IMR-90 (cell line): ENCODE measurements at regions not wholly inside any gene's neighbourhood (a gene's known extent, or its start where the extent isn't known, plus 50 kb on each side); places are given as distances from the start of the nearest gene placed in this dataset.
A peak's percentile ranks its signal among the peaks of the same experiment; 100 is the strongest.

Experiments
- ATAC-seq: fragments of 200-7000 bp; cut with Tn5 transposase; 2 replicates; pipeline ENCODE4 v1.9.1; 2020; ENCODE audit warnings: low read depth, mild to moderate bottlenecking, moderate library complexity
- BruUV-seq: library from RNA; stranded (reverse); fragments of 400-500 nt; replicated peaks from 2 replicates; lab custom pipeline; 2021; lab: Mats Ljungman, UMichigan
- CTCF ChIA-PET: fragments of 300-600 bp; formaldehyde crosslinking; extraction: SDS; loops from one replicate; lab custom pipeline; 2021; ENCODE audit warnings: antibody characterized with exemption; lab: Yijun Ruan, JAX
- POLR2A ChIA-PET: fragments of 300-600 bp; sonication (Branson Sonifier 250); formaldehyde crosslinking; loops from one replicate; lab custom pipeline; 2022; ENCODE audit warnings: antibody characterized with exemption; ENCODE audit not compliant: unreplicated experiment; lab: Charles Lee
- DNase-seq: peaks from one replicate; pipeline ENCODE4 v3.0.0; 2013
- H2AFZ ChIP-seq: replicated peaks from 2 replicates; pipeline ENCODE3; 2013; ENCODE audit warnings: low read length, mild to moderate bottlenecking; ENCODE audit not compliant: poor library complexity
- H2AK5ac ChIP-seq: 2 replicates; pipeline ENCODE4 v1.6.1; 2013; ENCODE audit warnings: low read depth, low read length, inconsistent platforms
- H2AK9ac ChIP-seq: replicated peaks from 2 replicates; pipeline ENCODE3; 2013; ENCODE audit warnings: mild to moderate bottlenecking, low read depth, low read length, moderate library complexity; ENCODE audit not compliant: poor library complexity
- H2BK120ac ChIP-seq: 2 replicates; pipeline ENCODE4 v1.6.1; 2013; ENCODE audit warnings: low read depth, low read length, inconsistent platforms
- H2BK15ac ChIP-seq: 3 replicates; pipeline ENCODE4 v1.6.1; 2013; ENCODE audit warnings: low read depth, low read length, inconsistent platforms
- H2BK20ac ChIP-seq: 2 replicates; pipeline ENCODE4 v1.6.1; 2013; ENCODE audit warnings: low read depth, mild to moderate bottlenecking, inconsistent platforms, low read length, moderate library complexity
- H2BK5ac ChIP-seq: 2 replicates; pipeline ENCODE4 v1.6.1; 2013; ENCODE audit warnings: mild to moderate bottlenecking, low read depth, low read length, inconsistent platforms; ENCODE audit not compliant: poor library complexity, severe bottlenecking
- H3K14ac ChIP-seq: replicated peaks from 2 replicates; pipeline ENCODE4 v1.6.1; 2013; ENCODE audit warnings: low read depth, low read length, inconsistent platforms
- H3K18ac ChIP-seq: 2 replicates; pipeline ENCODE4 v1.6.1; 2013; ENCODE audit warnings: low read depth, low read length, control low read depth
- H3K23ac ChIP-seq: 2 replicates; pipeline ENCODE4 v1.6.1; 2013; ENCODE audit warnings: low read depth, low read length, inconsistent platforms
- H3K27ac ChIP-seq: 2 replicates; pipeline ENCODE4 v1.5.1; 2013; ENCODE audit warnings: mild to moderate bottlenecking, control low read depth, low read length; ENCODE audit not compliant: insufficient read depth
- H3K27me3 ChIP-seq: 2 replicates; pipeline ENCODE4 v1.6.1; 2013; ENCODE audit warnings: low read length; ENCODE audit not compliant: control insufficient read depth, insufficient read depth
- H3K36me3 ChIP-seq: 2 replicates; pipeline ENCODE4 v1.6.1; 2013; ENCODE audit warnings: low read length, mixed read lengths; ENCODE audit not compliant: control insufficient read depth, insufficient read depth
- H3K4ac ChIP-seq: 2 replicates; pipeline ENCODE4 v1.6.1; 2013; ENCODE audit warnings: low read depth, low read length, inconsistent platforms
- H3K4me1 ChIP-seq: 2 replicates; pipeline ENCODE4 v1.6.1; 2013; ENCODE audit warnings: low read length, mixed read lengths; ENCODE audit not compliant: control insufficient read depth, insufficient read depth
- H3K4me2 ChIP-seq: 2 replicates; pipeline ENCODE4 v1.6.1; 2013; ENCODE audit warnings: low read depth, mild to moderate bottlenecking, control low read depth, low read length, moderate library complexity
- H3K4me3 ChIP-seq: 2 replicates; pipeline ENCODE4 v1.5.1; 2013; ENCODE audit warnings: low read depth, mild to moderate bottlenecking, control low read depth, low read length, moderate library complexity; ENCODE audit not compliant: insufficient read depth
- H3K56ac ChIP-seq: 2 replicates; pipeline ENCODE4 v1.6.1; 2013; ENCODE audit warnings: low read length, inconsistent platforms; ENCODE audit not compliant: insufficient read depth; ENCODE audit errors: extremely low read depth
- H3K79me1 ChIP-seq, 2 experiments: 2 replicates each; pipeline ENCODE4 v1.6.1; 2013; ENCODE audit warnings: low read length in 2 of 2, inconsistent platforms in 1 of 2, low read depth in 1 of 2
- H3K9ac ChIP-seq: 2 replicates; pipeline ENCODE4 v1.6.1; 2013; ENCODE audit warnings: low read depth, low read length, control low read depth
- H3K9me1 ChIP-seq: 2 replicates; pipeline ENCODE4 v1.6.1; 2013; ENCODE audit warnings: low read length, inconsistent platforms; ENCODE audit not compliant: insufficient read depth
- H3K9me3 ChIP-seq: 2 replicates; pipeline ENCODE4 v1.6.1; 2013; ENCODE audit warnings: low read length; ENCODE audit not compliant: control insufficient read depth, insufficient read depth
- H4K20me1 ChIP-seq: 2 replicates; pipeline ENCODE4 v1.6.1; 2013; ENCODE audit warnings: low read length, inconsistent platforms; ENCODE audit not compliant: insufficient read depth
- H4K5ac ChIP-seq: 2 replicates; pipeline ENCODE4 v1.6.1; 2013; ENCODE audit warnings: mild to moderate bottlenecking, low read depth, low read length, control low read depth
- H4K8ac ChIP-seq, 2 experiments: 2 replicates each; pipeline ENCODE4 v1.6.1; 2013; ENCODE audit warnings: low read depth in 2 of 2, low read length in 2 of 2, control low read depth in 1 of 2, inconsistent platforms in 1 of 2
- H4K91ac ChIP-seq: 2 replicates; pipeline ENCODE4 v1.6.1; 2013; ENCODE audit warnings: low read depth, low read length, inconsistent platforms; ENCODE audit not compliant: insufficient read depth
- BHLHE40 ChIP-seq: fragments of 150-350 bp; IDR thresholded peaks from 2 replicates; pipeline ENCODE4 v1.6.1; 2016; ENCODE audit warnings: mild to moderate bottlenecking, low read depth, low read length
- CEBPB ChIP-seq: IDR thresholded peaks from 2 replicates; pipeline ENCODE4 v1.6.1; 2012; ENCODE audit warnings: low read depth, low read length, improper control_type of control experiment
- CHD1 ChIP-seq: IDR thresholded peaks from 2 replicates; pipeline ENCODE4 v1.6.1; 2012; ENCODE audit warnings: low read depth, low read length, improper control_type of control experiment
- CTCF ChIP-seq: conservative IDR thresholded peaks from 2 replicates; pipeline ENCODE4 v1.5.1; 2012; ENCODE audit warnings: mild to moderate bottlenecking, low read depth, low read length, improper control_type of control experiment
- ELK1 ChIP-seq: fragments of 150-350 bp; IDR thresholded peaks from 2 replicates; pipeline ENCODE4 v1.6.1; 2016; ENCODE audit warnings: low read depth, mild to moderate bottlenecking, low read length, moderate library complexity, borderline replicate concordance
- FOS ChIP-seq: fragments of 150-350 bp; IDR thresholded peaks from 2 replicates; pipeline ENCODE4 v1.6.1; 2016; ENCODE audit warnings: low read depth, low read length
- MAFK ChIP-seq: IDR thresholded peaks from 2 replicates; pipeline ENCODE4 v1.6.1; 2012; ENCODE audit warnings: low read depth, low read length, improper control_type of control experiment
- MAZ ChIP-seq: IDR thresholded peaks from 2 replicates; pipeline ENCODE4 v1.6.1; 2012; ENCODE audit warnings: low read depth, mild to moderate bottlenecking, low read length, improper control_type of control experiment, moderate library complexity, borderline replicate concordance
- MXI1 ChIP-seq: IDR thresholded peaks from 2 replicates; pipeline ENCODE4 v1.6.1; 2012; ENCODE audit warnings: low read depth, mild to moderate bottlenecking, low read length, moderate library complexity, borderline replicate concordance
- NFE2L2 ChIP-seq: fragments of 150-350 bp; IDR thresholded peaks from 2 replicates; pipeline ENCODE4 v1.6.1; 2016; ENCODE audit warnings: low read depth, mild to moderate bottlenecking, low read length
- POLR2A ChIP-seq: IDR thresholded peaks from 2 replicates; pipeline ENCODE4 v1.6.1; 2012; ENCODE audit warnings: mild to moderate bottlenecking, low read depth, low read length
- RAD21 ChIP-seq: IDR thresholded peaks from 2 replicates; pipeline ENCODE4 v1.6.1; 2012; ENCODE audit warnings: low read length, improper control_type of control experiment
- RCOR1 ChIP-seq: IDR thresholded peaks from 2 replicates; pipeline ENCODE4 v1.6.1; 2012; ENCODE audit warnings: mild to moderate bottlenecking, low read length, improper control_type of control experiment; ENCODE audit not compliant: insufficient replicate concordance
- RFX5 ChIP-seq: IDR thresholded peaks from 2 replicates; pipeline ENCODE4 v1.8.0; 2012; ENCODE audit warnings: low read depth, mild to moderate bottlenecking, low read length, moderate library complexity
- SMC3 ChIP-seq: fragments of 150-350 bp; IDR thresholded peaks from 2 replicates; pipeline ENCODE4 v1.6.1; 2016; ENCODE audit warnings: low read depth, mild to moderate bottlenecking, antibody characterized with exemption, low read length, moderate library complexity
- USF2 ChIP-seq: fragments of 150-350 bp; IDR thresholded peaks from 2 replicates; pipeline ENCODE4 v1.6.1; 2017; ENCODE audit warnings: mild to moderate bottlenecking, antibody characterized with exemption, low read length, low read depth
- WGBS, 2 experiments: methylation state at CpG; one replicate each; pipeline versions ENCODE4 v1.1.5 to v1.1.7; 2013; ENCODE audit warnings: missing lambda C conversion rate in 2 of 2; ENCODE audit not compliant: insufficient read length in 1 of 2; ENCODE audit errors: extremely low coverage in 2 of 2; 5-methylcytosine and 5-hydroxymethylcytosine counted together
- dilution Hi-C: fragments of 300-500 bp; cut with HindIII; formaldehyde crosslinking; loops from one replicate; pipeline ENCODE4 v1.14.3; 2018; ENCODE audit warnings: low sequenced_read_pairs; ENCODE audit not compliant: unreplicated experiment
- in situ Hi-C: fragments of 300-500 bp; cut with MboI; formaldehyde crosslinking; loops from 3 replicates; pipeline ENCODE4 v1.14.3; 2019; ENCODE audit warnings: low sequenced_read_pairs, inconsistent platforms, mixed read lengths
- intact Hi-C: fragments of 100-400 bp; cut with micrococcal nuclease; formaldehyde crosslinking; loops from 2 replicates; pipeline ENCODE4 v1.10.0; 2022

- DNase-seq (no peak), ATAC-seq (no peak)
- Histone ChIP-seq H3K18ac (peak overlapping the region; percentile 71; the same call in 1 of the 2 replicates), H3K27ac (no peak overlapping the region; the same call in 1 of the 2 replicates), H2BK15ac (peak overlapping the region; percentile 69; the same call in 2 of the 3 replicates), H2BK20ac (peak overlapping the region; percentile 89; the same call in 1 of the 2 replicates), H3K9me1 (peaks cover 19% of the 10 kb centered on the region), H2AFZ (no peak overlapping the region), H2BK5ac (peak overlapping the region; percentile 96), H3K14ac (peak overlapping the region; percentile 73), H3K56ac (no peak overlapping the region), H3K9me3 (no peaks in the 10 kb centered on the region), H4K91ac (peak overlapping the region; percentile 74; the same call in 1 of the 2 replicates), H2AK9ac (no peak overlapping the region), H4K5ac (no peak overlapping the region; the same call in 1 of the 2 replicates), H3K4me2 (no peak overlapping the region), H3K9ac (no peak overlapping the region), H3K4me3 (no peak overlapping the region), H3K4ac (peak overlapping the region; percentile 91), H3K79me1 (no peaks in the 10 kb centered on the region; a peak in 1 of 4 replicates), H4K20me1 (no peaks in the 10 kb centered on the region), H2BK120ac (peak overlapping the region; percentile 81), H3K23ac (peak overlapping the region; percentile 28; the same call in 1 of the 2 replicates), H3K4me1 (peaks cover 25% of the 10 kb centered on the region), H2AK5ac (peak overlapping the region; percentile 96), H3K36me3 (no peaks in the 10 kb centered on the region), H3K27me3 (no peaks in the 10 kb centered on the region), H4K8ac (peak overlapping the region; percentile 26 to 84; a peak in 2 of 4 replicates)
- no TSS peak for BruUV-seq
- TF ChIP-seq ELK1, result no peak
- TF ChIP-seq MXI1, result no peak
- TF ChIP-seq CHD1, result no peak
- no peak for TF ChIP-seq RCOR1
- TF ChIP-seq MAFK, result no peak
- TF ChIP-seq MAZ, result no peak
- no peak for TF ChIP-seq POLR2A
- TF ChIP-seq NFE2L2, result no peak
- no peak for TF ChIP-seq FOS
- TF ChIP-seq CEBPB, result no peak
- no peak for TF ChIP-seq USF2
- TF ChIP-seq CTCF, result no peak
- no peak for TF ChIP-seq BHLHE40
- no peak for TF ChIP-seq SMC3
- no peak for TF ChIP-seq RAD21
- no peak for TF ChIP-seq RFX5
- dilution Hi-C loops, result no loop called here
- intact Hi-C loops, result no loop called here
- ChIA-PET POLR2A (no interaction called here), CTCF (no interaction called here)
- in situ Hi-C loops, result loop anchor here (10.0 kb wide), 1 partner anchor 493 kb away; no protein-coding TSS in a partner anchor
- WGBS, 2 experiments, result no CpG with 5 or more reads among the region's 2 CpGs
Observed at GRCh38 chr6:14707971-14708465, 537.9 kb upstream of the JARID2 start.
